ENCODE measurements at regions not wholly inside any gene's neighbourhood (a gene's known extent, or its start where the extent isn't known, plus 50 kb on each side); places are given as distances from the start of the nearest gene placed in this dataset.

DNA sequence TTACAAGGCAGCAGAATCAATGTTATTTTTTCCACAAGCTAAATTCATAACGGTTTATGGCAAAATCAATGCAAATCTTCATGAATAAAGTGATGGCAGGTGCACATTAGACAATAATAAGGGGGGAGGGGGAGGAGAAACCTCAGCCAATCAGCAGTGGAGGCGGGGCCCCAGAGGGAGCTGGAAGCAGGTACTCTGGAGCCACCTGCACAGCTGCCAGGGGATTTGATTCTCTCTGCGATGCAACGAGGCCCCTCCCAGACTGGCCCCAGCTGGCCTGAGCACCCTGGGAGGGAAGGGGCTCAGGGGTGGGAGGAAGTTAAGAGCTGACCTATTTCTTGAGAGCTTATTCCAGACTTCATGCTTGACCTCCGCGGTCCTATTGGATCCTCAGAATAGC is 127.8 kb upstream of the IGSF21 start:
- no peak for DNase-seq (ENCODE audit: low read depth)
- no peak overlapping the region for H3K4me3 ChIP-seq (ENCODE audit: low read depth, low read length)
- no peak for TF ChIP-seq CTCF (IDR thresholded peaks at IDR 0.05; ENCODE audit: low read depth, low read length, missing control alignments)

DNA sequence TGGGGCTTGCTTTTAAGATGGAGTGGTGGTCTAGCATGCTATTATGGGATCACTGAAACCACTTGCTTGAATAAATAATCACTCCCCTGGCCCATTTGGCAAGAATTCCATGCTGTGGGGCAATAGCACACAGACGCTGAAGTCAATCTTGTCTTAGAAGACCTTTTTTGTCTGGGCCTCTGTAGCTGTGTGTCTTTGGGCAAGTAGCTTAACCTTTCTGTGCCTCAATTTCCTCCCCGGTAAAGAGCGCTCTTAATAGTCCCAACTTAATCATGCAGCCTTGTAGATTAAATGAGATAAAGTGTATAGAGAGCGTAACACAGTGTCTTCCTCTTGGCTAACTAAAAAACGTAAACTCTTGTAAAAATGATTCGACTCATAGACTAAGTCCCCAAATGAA is 125.4 kb upstream of the IGSF21 start:
- no peak overlapping the region for H3K4me3 ChIP-seq (ENCODE audit: low read depth, low read length)
- DNase-seq (ENCODE audit: low read depth), result no peak
- no peak for TF ChIP-seq CTCF (IDR thresholded peaks at IDR 0.05; ENCODE audit: low read depth, low read length, missing control alignments)

DNA sequence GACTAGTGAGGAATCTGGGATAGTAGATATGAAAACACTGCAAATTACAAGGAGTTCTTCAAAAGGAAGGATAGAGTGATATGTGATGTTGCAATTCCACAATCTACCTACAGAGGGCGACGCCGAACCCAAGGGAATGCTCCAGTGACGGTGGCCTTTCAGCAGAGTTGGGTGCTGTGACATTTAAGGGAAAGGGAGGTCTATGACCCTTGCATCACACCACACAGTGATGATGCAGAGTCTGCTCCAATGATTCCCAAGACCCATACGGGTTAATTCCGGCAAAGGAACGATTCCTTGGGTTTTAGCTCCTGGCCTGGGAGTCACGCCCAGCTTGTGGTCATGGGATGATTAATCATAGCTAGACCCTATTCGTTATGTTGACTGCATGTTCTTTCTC is 123.0 kb upstream of the IGSF21 start:
- no peak overlapping the region for H3K4me3 ChIP-seq (ENCODE audit: low read depth, low read length)
- TF ChIP-seq CTCF (IDR thresholded peaks at IDR 0.05; ENCODE audit: low read depth, low read length, missing control alignments), result peak; percentile 91
- peak; percentile 7 for DNase-seq (ENCODE audit: low read depth)

- no peak for TF ChIP-seq CTCF (IDR thresholded peaks at IDR 0.05; ENCODE audit: low read depth, low read length, missing control alignments)
- no peak for DNase-seq (ENCODE audit: low read depth)
- no peak overlapping the region for H3K4me3 ChIP-seq (ENCODE audit: low read depth, low read length)
Observed at GRCh38 chr1:17986156-17986555, 121.4 kb upstream of the IGSF21 start.

DNA sequence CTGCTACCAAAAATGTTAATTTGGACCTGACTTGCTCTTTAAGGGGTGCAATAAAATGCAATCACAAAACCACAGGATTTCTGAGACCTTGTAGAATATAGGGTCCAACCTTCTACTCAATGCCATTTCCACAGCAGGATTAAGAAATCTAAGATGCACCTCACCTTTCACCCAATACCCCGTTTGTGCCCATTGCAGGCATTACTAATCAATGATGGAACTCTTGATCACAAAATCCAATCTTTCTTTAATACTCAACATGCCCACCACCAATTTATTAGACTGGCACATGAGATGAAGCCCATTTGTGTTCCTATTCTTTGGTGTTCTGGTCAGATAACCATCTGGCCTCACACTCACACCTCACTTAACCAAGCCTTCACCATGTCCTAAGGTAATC is 117.2 kb upstream of the IGSF21 start:
- no peak overlapping the region for H3K4me3 ChIP-seq (ENCODE audit: low read depth, low read length)
- DNase-seq (ENCODE audit: low read depth), result no peak
- TF ChIP-seq CTCF (IDR thresholded peaks at IDR 0.05; ENCODE audit: low read depth, low read length, missing control alignments), result no peak

- H3K4me3 ChIP-seq (ENCODE audit: low read depth, low read length), result no peak overlapping the region
- DNase-seq (ENCODE audit: low read depth), result no peak
- no peak for TF ChIP-seq CTCF (IDR thresholded peaks at IDR 0.05; ENCODE audit: low read depth, low read length, missing control alignments)
Observed at GRCh38 chr1:17991996-17992395, 115.6 kb upstream of the IGSF21 start.

DNA sequence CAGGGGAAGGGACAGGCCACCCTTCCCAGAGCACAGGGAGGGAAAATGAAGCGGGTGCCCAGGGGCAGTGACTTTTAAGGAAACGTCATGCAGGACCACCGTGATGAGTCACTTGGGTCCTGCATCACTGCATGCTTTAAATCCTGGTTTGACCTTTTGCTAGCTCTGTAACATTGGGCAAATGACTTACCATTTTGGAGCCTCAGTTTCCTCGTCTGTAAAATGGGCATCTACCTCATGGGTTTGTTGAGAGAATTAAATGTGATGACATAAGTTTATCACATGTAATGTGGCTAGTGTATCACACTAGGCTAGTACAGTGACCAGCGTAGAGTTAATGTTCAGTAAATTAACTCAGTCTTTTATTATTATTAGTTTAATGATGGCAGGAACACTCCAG is 114.8 kb upstream of the IGSF21 start:
- no peak for TF ChIP-seq CTCF (IDR thresholded peaks at IDR 0.05; ENCODE audit: low read depth, low read length, missing control alignments)
- DNase-seq (ENCODE audit: low read depth), result no peak
- no peak overlapping the region for H3K4me3 ChIP-seq (ENCODE audit: low read depth, low read length)

All from GM12864 (cell line).